Effector memory CD8-positive, alpha-beta T cell (primary cell): ENCODE measurements at regions not wholly inside any gene's neighbourhood (a gene's known extent, or its start where the extent isn't known, plus 50 kb on each side); places are given as distances from the start of the nearest gene placed in this dataset.

Source experiments
- ATAC-seq: fragments of 150-1000 bp; cut with Tn5 transposase; replicated peaks from 2 replicates; pipeline ENCODE4 v1.10.0; 2021; ENCODE audit warnings: mild to moderate bottlenecking, moderate library complexity
- DNase-seq, 3 experiments: peaks; one replicate each; pipeline ENCODE4 v3.0.0; 2021
- H3K27ac Mint-ChIP-seq, 2 donors: one replicate each; pipeline ENCODE4 v1.8.0; 2022; ENCODE audit warnings: mild to moderate bottlenecking in 2 of 2, mixed read lengths in 2 of 2, moderate library complexity in 2 of 2
- H3K27me3 Mint-ChIP-seq, 2 donors: one replicate each; pipeline ENCODE4 v1.8.0; 2022; ENCODE audit warnings: mixed read lengths in 2 of 2
- H3K36me3 Mint-ChIP-seq: one replicate; pipeline ENCODE4 v1.8.0; 2022; ENCODE audit warnings: mild to moderate bottlenecking, moderate library complexity, mixed read lengths; ENCODE audit not compliant: insufficient read depth
- H3K4me1 Mint-ChIP-seq, 2 donors: one replicate each; pipeline ENCODE4 v1.8.0; 2022; ENCODE audit warnings: low read depth in 2 of 2, mixed read lengths in 2 of 2
- H3K4me3 Mint-ChIP-seq, 2 donors: one replicate each; pipeline ENCODE4 v1.8.0; 2022; ENCODE audit warnings: mild to moderate bottlenecking in 2 of 2, mixed read lengths in 2 of 2, moderate library complexity in 2 of 2
- H3K9me3 Mint-ChIP-seq, 2 donors: one replicate each; pipeline ENCODE4 v1.8.0; 2022; ENCODE audit warnings: mixed read lengths in 2 of 2

DNA sequence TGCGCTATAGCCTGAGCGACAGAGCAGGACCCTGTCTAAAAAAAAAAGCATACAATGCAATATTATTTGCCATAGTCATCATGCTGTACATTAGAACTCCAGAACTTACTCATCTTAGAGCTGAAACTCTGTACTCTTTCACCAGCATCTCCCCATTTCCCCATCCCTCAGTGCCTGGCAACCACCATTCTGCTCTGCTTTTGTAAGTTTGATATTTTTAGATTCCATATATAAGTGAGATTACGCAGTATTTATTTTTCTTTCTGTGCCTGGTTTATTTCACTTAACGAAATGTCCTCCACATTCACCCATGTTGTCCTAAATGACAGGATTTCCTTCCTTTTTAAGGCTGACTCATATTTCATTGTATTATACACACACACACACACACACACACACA is 121.8 kb downstream of the BBS10 start:
- Mint-ChIP-seq H3K27ac (no peak overlapping the region), H3K36me3 (no peaks in the 10 kb centered on the region), H3K27me3 (no peaks in the 10 kb centered on the region), H3K4me3 (no peak overlapping the region), H3K9me3 (no peaks in the 10 kb centered on the region), H3K4me1 (no peaks in the 10 kb centered on the region)
- DNase-seq (no peak), ATAC-seq (no peak)

DNA sequence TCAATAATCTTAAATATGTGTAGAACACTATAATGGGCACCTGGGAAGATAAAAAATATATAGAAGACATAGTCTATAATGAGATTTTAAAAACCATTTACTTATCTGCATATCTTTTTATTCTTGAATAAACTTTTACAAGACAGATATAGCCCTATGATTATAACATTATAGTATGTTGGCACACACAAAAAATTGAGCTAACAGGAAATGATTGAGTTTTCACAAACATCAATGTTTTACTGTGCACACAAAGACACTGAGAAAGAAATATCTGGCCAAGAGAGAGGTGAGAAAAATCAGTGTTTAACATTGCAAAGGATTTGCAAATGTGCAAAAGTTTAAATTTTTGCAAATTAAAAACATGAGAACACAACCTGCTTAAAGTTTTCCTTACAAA is 124.3 kb downstream of the BBS10 start:
- no peak overlapping the region for H3K27ac Mint-ChIP-seq
- no peaks in the 10 kb centered on the region for H3K9me3 Mint-ChIP-seq
- no peaks in the 10 kb centered on the region for H3K36me3 Mint-ChIP-seq
- H3K27me3 Mint-ChIP-seq = no peaks in the 10 kb centered on the region
- H3K4me3 Mint-ChIP-seq = no peak overlapping the region
- DNase-seq (no peak), ATAC-seq (no peak)
- no peaks in the 10 kb centered on the region for H3K4me1 Mint-ChIP-seq

DNA sequence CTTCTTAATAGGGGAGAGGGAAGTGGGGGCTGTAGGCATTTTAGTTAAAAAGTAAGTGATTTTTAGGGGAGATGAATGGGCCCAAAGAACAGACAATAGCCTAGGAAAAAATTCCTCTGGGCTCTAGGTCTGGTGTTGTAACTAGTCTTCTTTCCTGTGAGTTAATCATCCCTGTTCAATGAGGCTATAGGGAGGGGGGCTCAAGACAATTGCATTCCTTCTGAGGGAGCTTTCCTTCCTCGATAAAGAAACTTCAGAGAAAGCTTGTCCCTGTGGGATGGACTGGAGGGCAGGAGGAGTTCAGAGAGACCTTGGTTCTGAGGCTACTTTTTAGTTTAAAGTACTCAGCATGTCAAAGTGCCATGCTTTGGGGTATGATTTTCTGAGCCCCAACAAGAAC is 127.2 kb downstream of the BBS10 start:
- no peaks in the 10 kb centered on the region for H3K9me3 Mint-ChIP-seq

DNA sequence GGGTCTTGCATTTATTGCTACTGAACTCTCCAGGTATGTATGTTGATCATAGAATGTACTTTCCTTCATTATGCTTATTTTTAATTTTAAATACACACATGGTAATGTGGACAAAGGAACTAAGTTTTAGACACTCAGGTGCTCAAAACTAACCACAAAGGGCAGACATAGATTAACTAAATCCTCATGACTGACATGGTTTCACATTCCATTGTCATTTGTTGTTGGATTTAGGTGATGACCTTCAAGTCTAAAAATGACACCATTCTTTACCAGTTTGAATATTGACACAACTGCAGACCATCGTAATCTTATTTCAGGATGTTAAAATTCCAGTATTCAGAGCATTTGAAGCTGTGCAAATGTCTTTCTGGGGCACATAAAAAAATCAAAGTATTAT is 128.4 kb downstream of the BBS10 start:
- DNase-seq (no peak), ATAC-seq (no peak)
- no peaks in the 10 kb centered on the region for H3K36me3 Mint-ChIP-seq

More for the DNA sequence above, 127.2 kb downstream of the BBS10 start:
- H3K4me3 Mint-ChIP-seq = no peak overlapping the region
- DNase-seq = no peak
- peaks cover 0 to 14% of the 10 kb centered on the region in 2 donors for H3K27me3 Mint-ChIP-seq
- no peaks in the 10 kb centered on the region for H3K4me1 Mint-ChIP-seq
- no peaks in the 10 kb centered on the region for H3K36me3 Mint-ChIP-seq
- no peak overlapping the region for H3K27ac Mint-ChIP-seq
- ATAC-seq = no peak

DNA sequence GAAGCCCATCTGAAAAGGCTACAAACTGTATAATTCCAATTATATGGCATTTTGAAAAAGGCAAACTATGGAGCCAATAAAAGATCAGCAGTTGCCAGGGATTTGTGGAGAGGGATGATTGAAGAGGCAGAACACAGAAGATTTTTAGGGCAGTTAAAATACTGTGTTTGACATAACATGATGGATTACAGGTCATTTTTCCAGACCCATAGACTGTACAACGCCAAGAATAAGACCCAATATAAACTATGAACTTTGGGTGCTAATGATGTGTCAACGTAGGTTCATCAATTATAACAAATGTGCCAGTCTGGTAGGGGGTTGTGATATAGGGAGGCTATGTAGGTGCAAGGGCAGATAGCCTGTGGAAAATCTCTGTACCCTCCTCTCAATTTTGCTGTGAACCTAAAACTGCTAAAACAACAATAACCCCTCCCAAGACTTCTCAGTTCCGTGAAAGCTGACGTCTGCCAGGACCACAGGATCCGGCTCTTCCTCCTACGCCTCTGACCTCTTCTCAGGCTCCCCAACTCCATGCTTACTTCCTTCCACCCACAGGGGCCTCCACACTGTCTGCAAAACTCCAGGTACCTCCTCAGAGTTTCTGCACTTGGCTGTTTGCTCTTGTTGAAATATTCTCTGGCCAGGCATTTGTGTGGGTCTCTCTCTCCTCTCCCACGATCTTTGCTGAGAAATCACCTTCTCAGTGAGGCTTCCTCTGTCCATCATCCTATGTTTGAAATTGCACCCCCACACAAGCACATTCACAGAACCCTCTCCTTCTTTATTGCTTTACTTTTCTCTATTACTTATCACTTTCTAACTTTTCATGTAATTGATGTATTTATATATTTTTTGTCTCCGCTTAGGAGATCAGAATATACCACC is 131.4 kb downstream of the BBS10 start:
- DNase-seq (no peak), ATAC-seq (no peak)
- H3K27ac Mint-ChIP-seq = no peak overlapping the region
- H3K4me3 Mint-ChIP-seq = no peak overlapping the region
- peaks cover 0 to 14% of the 10 kb centered on the region in 2 donors for H3K27me3 Mint-ChIP-seq
- H3K4me1 Mint-ChIP-seq = no peaks in the 10 kb centered on the region
- H3K36me3 Mint-ChIP-seq = no peaks in the 10 kb centered on the region
- no peaks in the 10 kb centered on the region for H3K9me3 Mint-ChIP-seq

More for the DNA sequence above, 128.4 kb downstream of the BBS10 start:
- Mint-ChIP-seq H3K27ac (no peak overlapping the region), H3K4me1 (no peaks in the 10 kb centered on the region), H3K27me3 (peaks cover 0 to 14% of the 10 kb centered on the region in 2 donors), H3K9me3 (no peaks in the 10 kb centered on the region), H3K4me3 (no peak overlapping the region)

DNA sequence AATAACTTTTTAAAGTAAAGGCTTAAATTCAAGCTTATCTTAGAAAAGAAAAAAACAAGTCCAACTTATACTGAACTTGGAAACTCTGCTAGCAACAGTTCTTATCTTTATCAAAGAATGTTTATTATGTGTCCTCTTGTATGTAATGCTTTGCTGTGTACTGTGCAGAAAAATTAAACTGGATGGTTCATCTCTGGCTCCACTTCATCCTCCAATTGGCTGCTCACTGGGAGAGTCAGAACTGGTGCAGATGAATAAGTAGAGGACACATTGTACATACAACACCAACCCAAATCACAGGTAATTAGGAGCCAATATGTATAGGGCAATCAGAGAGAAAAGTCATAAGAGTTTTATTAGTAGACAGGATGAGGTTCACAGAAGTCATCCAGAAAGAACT is 123.6 kb upstream of the NAP1L1 start:
- DNase-seq (no peak), ATAC-seq (no peak)
- Mint-ChIP-seq H3K36me3 (no peaks in the 10 kb centered on the region), H3K27me3 (peaks cover 36 to 48% of the 10 kb centered on the region in 2 donors), H3K9me3 (peaks cover 0 to 1% of the 10 kb centered on the region in 2 donors), H3K27ac (no peak overlapping the region), H3K4me1 (no peaks in the 10 kb centered on the region), H3K4me3 (no peak overlapping the region)

DNA sequence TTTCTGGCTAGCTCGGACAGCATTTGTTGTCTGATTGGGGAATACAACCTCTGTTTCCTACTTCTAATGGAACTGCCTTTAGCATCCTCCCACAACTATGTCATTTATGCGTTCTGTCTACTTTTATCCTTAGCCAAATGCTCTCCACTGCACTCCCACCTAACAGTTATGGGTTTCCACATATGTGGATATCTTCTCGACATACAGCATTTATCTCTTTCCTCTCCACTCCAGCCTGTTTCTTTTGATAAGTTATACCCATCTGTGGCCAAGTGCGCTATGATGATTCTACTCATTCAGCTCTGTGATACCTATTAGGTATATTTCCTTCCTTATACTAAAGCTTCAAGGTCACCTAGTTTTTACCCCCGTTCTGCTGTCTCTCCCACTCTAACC is 122.2 kb upstream of the NAP1L1 start:
- no peak for ATAC-seq
- H3K4me3 Mint-ChIP-seq = no peak overlapping the region
- H3K27ac Mint-ChIP-seq = no peak overlapping the region
- H3K36me3 Mint-ChIP-seq = no peaks in the 10 kb centered on the region
- H3K4me1 Mint-ChIP-seq = no peaks in the 10 kb centered on the region
- DNase-seq = no peak
- H3K9me3 Mint-ChIP-seq = peaks cover 0 to 2% of the 10 kb centered on the region in 2 donors
- peaks cover 46 to 59% of the 10 kb centered on the region in 2 donors for H3K27me3 Mint-ChIP-seq

DNA sequence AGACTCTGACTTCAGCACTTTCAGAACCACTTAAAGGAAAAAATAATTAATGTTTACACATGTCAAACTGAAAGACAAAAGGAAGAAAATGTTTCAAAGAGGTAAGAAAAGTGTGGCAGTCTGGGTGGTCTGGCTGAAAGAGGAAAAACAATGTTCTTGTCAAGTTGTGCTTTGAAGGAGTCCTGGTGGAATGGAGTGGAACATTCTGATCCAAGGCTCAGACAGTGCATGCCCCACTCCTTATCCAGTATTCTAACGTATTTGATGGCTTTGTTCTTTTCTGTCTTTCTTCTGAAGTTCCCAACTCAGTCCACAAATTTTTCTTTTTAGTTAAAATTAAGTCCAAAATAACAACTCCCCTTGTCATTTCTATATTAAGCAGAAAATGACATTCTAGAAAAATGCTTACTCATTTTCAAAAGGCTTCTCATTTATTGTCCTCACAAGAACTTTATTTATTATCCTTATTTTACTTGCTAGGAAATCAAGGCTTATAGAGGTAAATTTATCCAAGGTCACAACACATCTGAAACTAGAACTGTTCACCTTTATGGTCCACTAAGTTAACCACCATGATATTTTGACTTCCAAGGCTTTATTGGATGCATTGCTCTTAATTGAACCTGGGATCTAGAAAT is 121.7 kb upstream of the NAP1L1 start:
- no peaks in the 10 kb centered on the region for H3K4me1 Mint-ChIP-seq
- no peak overlapping the region for H3K27ac Mint-ChIP-seq
- no peak for ATAC-seq
- H3K27me3 Mint-ChIP-seq = peaks cover 49 to 64% of the 10 kb centered on the region in 2 donors
- no peak overlapping the region for H3K4me3 Mint-ChIP-seq
- H3K36me3 Mint-ChIP-seq = no peaks in the 10 kb centered on the region
- peaks cover 0 to 2% of the 10 kb centered on the region in 2 donors for H3K9me3 Mint-ChIP-seq
- no peak for DNase-seq

DNA sequence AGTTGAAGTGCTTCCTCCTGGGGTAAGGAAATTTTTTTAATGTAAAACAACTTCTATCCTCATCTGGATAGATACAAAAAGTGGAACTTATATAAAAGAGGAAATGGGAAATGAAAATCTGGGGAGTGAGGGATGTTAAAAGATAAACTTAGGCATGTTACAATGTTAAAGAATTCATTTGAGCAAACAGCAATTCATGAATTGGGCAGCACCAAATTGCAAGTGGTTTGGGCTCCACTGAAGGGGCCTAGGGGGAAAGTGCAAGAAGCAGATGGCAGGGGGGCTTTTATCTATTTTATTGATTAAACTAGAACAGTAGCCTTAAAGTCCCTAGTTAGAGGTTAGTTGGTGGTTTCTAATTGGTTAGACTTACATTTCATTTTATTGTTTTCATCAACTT is 118.1 kb upstream of the NAP1L1 start:
- no peaks in the 10 kb centered on the region for H3K36me3 Mint-ChIP-seq
- DNase-seq (no peak), ATAC-seq (no peak)
- H3K9me3 Mint-ChIP-seq = peaks cover 8 to 16% of the 10 kb centered on the region in 2 donors
- H3K27me3 Mint-ChIP-seq = peaks cover 51 to 70% of the 10 kb centered on the region in 2 donors
- H3K4me3 Mint-ChIP-seq = no peak overlapping the region
- H3K27ac Mint-ChIP-seq = no peak overlapping the region
- no peaks in the 10 kb centered on the region for H3K4me1 Mint-ChIP-seq

DNA sequence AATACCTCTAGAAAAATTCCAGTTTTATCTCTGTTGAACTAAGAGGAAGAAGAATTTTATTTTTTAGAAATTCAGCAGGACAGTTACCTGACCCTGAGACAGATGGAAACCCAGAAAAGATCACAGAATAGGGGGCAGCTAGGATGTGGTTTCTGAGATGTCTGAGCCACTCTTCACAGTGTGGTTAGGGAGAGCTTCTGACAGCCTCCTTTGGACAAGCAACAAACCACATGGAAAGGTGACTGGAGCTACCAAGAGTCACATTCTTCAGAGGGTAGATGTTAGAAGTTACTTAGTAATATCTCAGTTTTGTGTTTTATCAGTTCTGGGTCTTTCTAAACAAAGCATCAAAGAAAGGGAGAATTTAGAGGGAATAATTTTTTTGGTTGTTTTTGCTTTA is 117.3 kb upstream of the NAP1L1 start:
- ATAC-seq (no peak), DNase-seq (no peak)
- Mint-ChIP-seq H3K4me3 (no peak overlapping the region), H3K27ac (no peak overlapping the region), H3K4me1 (no peaks in the 10 kb centered on the region), H3K36me3 (no peaks in the 10 kb centered on the region), H3K27me3 (peaks cover 48 to 63% of the 10 kb centered on the region in 2 donors), H3K9me3 (peaks cover 8 to 16% of the 10 kb centered on the region in 2 donors)

DNA sequence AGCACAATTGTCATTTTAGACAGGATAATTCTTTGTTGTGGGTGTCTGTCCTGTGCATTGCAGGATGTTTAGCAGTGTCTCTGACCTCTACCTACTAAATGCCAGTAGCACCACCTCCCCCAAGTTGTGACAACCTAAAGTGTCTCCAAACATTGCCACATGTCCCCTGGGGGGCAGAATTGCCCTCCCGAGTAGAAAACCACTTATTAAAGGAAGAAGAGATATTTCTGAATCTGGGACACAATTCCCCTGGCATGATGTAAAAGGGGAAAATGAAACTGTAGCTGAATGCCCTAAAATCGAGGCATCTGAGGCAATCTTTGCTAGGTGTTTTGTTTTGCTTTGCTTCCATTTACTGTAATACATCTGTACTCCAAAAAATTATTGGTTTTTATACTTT is 116.8 kb upstream of the NAP1L1 start:
- Mint-ChIP-seq H3K27me3 (peaks cover 45 to 60% of the 10 kb centered on the region in 2 donors), H3K36me3 (no peaks in the 10 kb centered on the region), H3K4me3 (no peak overlapping the region), H3K27ac (no peak overlapping the region), H3K4me1 (no peaks in the 10 kb centered on the region), H3K9me3 (peaks cover 8 to 16% of the 10 kb centered on the region in 2 donors)
- DNase-seq (no peak), ATAC-seq (no peak)

DNA sequence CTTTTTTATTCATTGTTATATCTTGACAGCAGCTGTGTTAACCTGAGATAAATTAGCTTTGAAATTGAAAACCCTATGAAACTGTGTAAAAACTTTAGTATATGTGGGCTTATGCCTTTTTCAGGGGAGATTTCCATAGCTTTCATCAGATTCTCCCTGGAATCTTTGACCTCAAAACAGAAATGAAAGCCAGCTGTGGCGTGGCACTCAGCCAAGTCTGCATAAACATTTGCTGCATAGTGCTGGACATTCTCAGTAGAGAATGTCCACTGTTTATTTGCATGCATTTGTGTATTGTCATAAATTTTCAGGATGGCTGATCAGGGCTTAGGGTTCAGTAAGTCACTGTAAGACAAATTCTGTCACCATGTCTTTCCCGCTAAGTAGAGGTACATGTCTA is 115.3 kb upstream of the NAP1L1 start:
- peaks cover 44 to 62% of the 10 kb centered on the region in 2 donors for H3K27me3 Mint-ChIP-seq
- H3K27ac Mint-ChIP-seq = no peak overlapping the region
- DNase-seq = no peak
- no peak for ATAC-seq
- H3K9me3 Mint-ChIP-seq = peaks cover 8 to 16% of the 10 kb centered on the region in 2 donors
- H3K4me1 Mint-ChIP-seq = no peaks in the 10 kb centered on the region
- no peak overlapping the region for H3K4me3 Mint-ChIP-seq
- H3K36me3 Mint-ChIP-seq = no peaks in the 10 kb centered on the region

DNA sequence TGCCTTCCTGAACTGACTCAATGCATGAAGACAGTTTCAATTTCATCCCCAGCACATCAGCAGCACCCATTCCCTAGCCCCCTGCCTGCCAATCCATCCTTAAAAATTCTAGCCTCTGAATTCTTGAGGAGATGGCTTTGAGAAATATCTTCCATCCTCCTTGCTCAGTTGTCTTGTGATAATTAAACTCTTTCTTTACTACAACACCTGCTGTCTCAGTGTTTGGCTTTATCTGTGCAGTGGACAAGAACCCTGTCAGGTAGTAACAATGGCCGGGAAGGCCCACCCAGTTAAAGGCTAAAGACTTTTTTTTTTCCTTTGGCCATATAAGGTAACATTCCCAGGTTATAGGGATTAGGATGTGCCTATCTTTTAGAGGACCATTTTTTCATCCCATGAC is 114.4 kb upstream of the NAP1L1 start:
- H3K9me3 Mint-ChIP-seq = peaks cover 8 to 16% of the 10 kb centered on the region in 2 donors
- peaks cover 44 to 58% of the 10 kb centered on the region in 2 donors for H3K27me3 Mint-ChIP-seq
- no peaks in the 10 kb centered on the region for H3K36me3 Mint-ChIP-seq
- no peak overlapping the region for H3K27ac Mint-ChIP-seq
- DNase-seq (no peak), ATAC-seq (no peak)
- no peak overlapping the region for H3K4me3 Mint-ChIP-seq
- H3K4me1 Mint-ChIP-seq = no peaks in the 10 kb centered on the region

DNA sequence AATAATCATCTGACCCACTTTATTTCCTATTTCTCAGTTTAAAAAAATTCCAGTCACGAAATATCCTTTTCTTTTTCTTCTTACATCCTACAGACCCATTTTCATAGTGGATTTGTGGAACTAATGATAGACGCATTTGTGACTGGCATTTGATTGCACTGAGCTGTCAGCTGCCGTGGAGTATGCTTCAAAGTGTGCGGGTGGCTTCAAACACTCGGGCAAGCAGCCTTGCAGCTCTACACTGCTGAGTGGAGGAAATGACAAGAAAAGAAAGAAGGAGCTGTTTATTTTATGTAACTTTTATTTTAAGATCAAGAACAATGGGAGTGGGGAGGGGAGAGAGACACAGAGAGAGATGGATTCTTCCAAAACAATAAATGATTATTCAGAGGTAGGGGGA is 112.8 kb upstream of the NAP1L1 start:
- H3K4me1 Mint-ChIP-seq = no peaks in the 10 kb centered on the region
- peaks cover 6 to 16% of the 10 kb centered on the region in 2 donors for H3K9me3 Mint-ChIP-seq
- no peak overlapping the region for H3K27ac Mint-ChIP-seq
- DNase-seq (no peak), ATAC-seq (no peak)
- H3K27me3 Mint-ChIP-seq = peaks cover 34 to 42% of the 10 kb centered on the region in 2 donors
- H3K4me3 Mint-ChIP-seq = no peak overlapping the region
- no peaks in the 10 kb centered on the region for H3K36me3 Mint-ChIP-seq
